ENCODE measurements at regions not wholly inside any gene's neighbourhood (a gene's known extent, or its start where the extent isn't known, plus 50 kb on each side); places are given as distances from the start of the nearest gene placed in this dataset.

DNA sequence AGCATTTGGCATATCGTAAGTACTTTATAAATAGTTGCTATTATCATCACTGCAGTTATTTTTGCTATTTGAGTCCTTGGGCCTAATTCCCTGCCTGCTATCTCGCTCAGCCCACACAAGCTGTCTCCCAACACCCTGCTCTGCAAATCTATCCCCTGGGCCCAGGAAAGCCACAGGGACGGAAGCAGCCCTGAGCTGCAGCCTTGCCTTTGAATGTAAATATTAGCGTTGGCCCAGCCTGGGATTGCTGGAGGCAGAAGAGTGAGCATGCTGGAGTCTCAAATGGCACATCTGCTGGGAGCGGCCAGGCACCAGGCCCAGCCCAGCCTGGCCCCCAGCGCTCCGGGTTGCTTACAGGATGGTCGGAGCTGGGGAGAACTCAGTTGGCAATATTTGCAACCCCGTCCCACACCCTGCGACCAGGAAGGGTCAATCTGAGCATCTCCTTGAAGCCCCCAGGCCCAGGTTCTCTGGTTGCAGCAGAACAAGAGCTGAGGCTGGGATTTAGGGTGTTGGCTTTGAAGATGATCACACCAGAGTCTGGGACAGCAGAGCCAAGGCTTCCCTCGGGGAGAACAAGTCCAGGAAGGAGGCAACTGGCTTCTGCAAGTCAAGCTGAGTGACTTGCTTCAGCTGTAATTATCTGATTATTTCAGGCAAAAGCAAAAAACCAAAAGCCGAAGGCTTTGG lies 529.6 kb downstream of the SHQ1 start:
- H3K36me3 ChIP-seq (ENCODE audit: control insufficient read depth in 2 of 4, insufficient read depth in 4 of 4, low read length in 3 of 4): no peaks in the 10 kb centered on the region
- no peak overlapping the region for H3K4me2 ChIP-seq (ENCODE audit: insufficient read depth in 1 of 2, low read depth in 2 of 2, low read length in 2 of 2)
- no peaks in the 10 kb centered on the region for H3K4me1 ChIP-seq (replicated peaks in 1 of 4; ENCODE audit: control insufficient read depth in 3 of 4, insufficient read depth in 4 of 4, low read length in 3 of 4)
- 90% methylated on average over 12 of the region's 12 CpGs; no CpG with 5 or more reads in 1 of the 2 experiments for WGBS, 2 experiments (ENCODE audit: extremely low coverage in 1 of 2, insufficient coverage in 1 of 2, insufficient read length in 1 of 2, insufficient replicate concordance in 2 of 2, low coverage in 1 of 2, low lambda C conversion rate in 2 of 2, missing lambda C conversion rate in 1 of 2)
- no peaks in the 10 kb centered on the region for H3K27me3 ChIP-seq (replicated peaks in 1 of 4; ENCODE audit: control insufficient read depth in 3 of 4, extremely low read depth in 1 of 4, insufficient read depth in 3 of 4, low read length in 3 of 4)
- ChIA-PET POLR2A (ENCODE audit: partially characterized antibody) (interaction anchor here (0.8 kb wide), 1 partner anchor 90 kb away, joined by 3 read pairs; no protein-coding TSS in a partner anchor), CTCF (ENCODE audit: partially characterized antibody) (interaction anchor here (0.6 to 1.1 kb wide), 3 partner anchors 12 to 408 kb away, joined by 3 read pairs; no protein-coding TSS in a partner anchor)
- no peak overlapping the region for H2BK20ac ChIP-seq (ENCODE audit: low read length)
- H3K9ac ChIP-seq (replicated peaks in 1 of 4; ENCODE audit: extremely low read depth in 1 of 4, low read depth in 3 of 4, low read length in 3 of 4): no peak overlapping the region
- no peak overlapping the region for H3K23ac ChIP-seq (ENCODE audit: insufficient read length)
- H2AFZ ChIP-seq (ENCODE audit: low read length): no peak overlapping the region
- no peak overlapping the region for H2BK120ac ChIP-seq (replicated peaks; ENCODE audit: low read depth, low read length)
- H3K4me3 ChIP-seq (ENCODE audit: extremely low read depth in 1 of 4, insufficient read depth in 2 of 4, low read depth in 3 of 4, low read length in 4 of 4): no peak overlapping the region
- H3K14ac ChIP-seq (ENCODE audit: insufficient read length): no peak overlapping the region
- H3K4ac ChIP-seq (replicated peaks; ENCODE audit: insufficient read length, low read depth, low read length): no peak overlapping the region
- no peak overlapping the region for H2BK5ac ChIP-seq (ENCODE audit: low read depth, low read length)
- no peaks in the 10 kb centered on the region for H3K9me3 ChIP-seq (ENCODE audit: insufficient read depth in 2 of 2, low read depth in 1 of 2, low read length in 1 of 2)
- H2BK15ac ChIP-seq (ENCODE audit: low read length): no peak overlapping the region
- H4K8ac ChIP-seq (ENCODE audit: extremely low read depth, insufficient read depth, low read length): peak overlapping the region; percentile 80; the same call in 1 of the 2 replicates
- no peak overlapping the region for H4K5ac ChIP-seq (ENCODE audit: insufficient read length, low read depth, low read length)
- no peaks in the 10 kb centered on the region for H3K79me1 ChIP-seq (ENCODE audit: low read depth, low read length)
- no peak overlapping the region for H2BK12ac ChIP-seq (ENCODE audit: low read depth, low read length)
- FAIRE-seq (no peak), DNase-seq (ENCODE audit: low read depth in 1 of 2, low spot score in 2 of 2) (no peak)
- no peak overlapping the region for H4K91ac ChIP-seq (replicated peaks; ENCODE audit: insufficient read length, low read length)
- no peak overlapping the region for H3K18ac ChIP-seq (ENCODE audit: extremely low read depth, low read length)
- H4K20me1 ChIP-seq (replicated peaks in 1 of 2; ENCODE audit: control insufficient read depth in 1 of 2, insufficient read depth in 2 of 2, low read length in 2 of 2): no peaks in the 10 kb centered on the region
- no peak overlapping the region for H3K56ac ChIP-seq (replicated peaks; ENCODE audit: insufficient read length, low read depth, low read length)
- H2AK5ac ChIP-seq (ENCODE audit: low read depth, low read length): no peak overlapping the region
- H3K79me2 ChIP-seq (ENCODE audit: control insufficient read depth in 1 of 2, insufficient read depth in 2 of 2, low read length in 2 of 2): no peaks in the 10 kb centered on the region
- no peak overlapping the region for H3K27ac ChIP-seq (ENCODE audit: low read depth, low read length)
- H3K23me2 ChIP-seq (ENCODE audit: low read depth, low read length): peaks cover 2% of the 10 kb centered on the region; the same call in 1 of the 2 replicates
- TF ChIP-seq GTF2F1 (IDR thresholded peaks at IDR 0.05; ENCODE audit: borderline replicate concordance, low read depth, low read length) (no peak), CREB1 (IDR thresholded peaks at IDR 0.05) (no peak), CEBPB (IDR thresholded peaks at IDR 0.05; ENCODE audit: low read depth, low read length) (no peak), POLR2AphosphoS5 (IDR thresholded peaks at IDR 0.05; ENCODE audit: low read depth, low read length) (no peak), HDAC6 (IDR thresholded peaks at IDR 0.05; ENCODE audit: low read depth, low read length) (no peak), KDM5A (IDR thresholded peaks at IDR 0.05; ENCODE audit: low read length) (no peak), CBX8 (IDR thresholded peaks at IDR 0.05; ENCODE audit: borderline replicate concordance, low read depth, low read length) (no peak), SP1 (IDR thresholded peaks at IDR 0.05; ENCODE audit: low read depth, low read length) (no peak), BACH1 (IDR thresholded peaks at IDR 0.05; ENCODE audit: low read length) (no peak), JUN (IDR thresholded peaks at IDR 0.05; ENCODE audit: low read depth, low read length) (no peak), RBBP5 (IDR thresholded peaks at IDR 0.05; ENCODE audit: borderline replicate concordance, low read depth, low read length) (no peak), POU5F1 (IDR thresholded peaks at IDR 0.05; ENCODE audit: low read depth, low read length) (no peak), TCF12 (IDR thresholded peaks at IDR 0.05; ENCODE audit: low read depth, low read length) (no peak), SUZ12 (IDR thresholded peaks at IDR 0.05; ENCODE audit: low read length) (no peak)
- TF ChIP-seq, protein P1, sequence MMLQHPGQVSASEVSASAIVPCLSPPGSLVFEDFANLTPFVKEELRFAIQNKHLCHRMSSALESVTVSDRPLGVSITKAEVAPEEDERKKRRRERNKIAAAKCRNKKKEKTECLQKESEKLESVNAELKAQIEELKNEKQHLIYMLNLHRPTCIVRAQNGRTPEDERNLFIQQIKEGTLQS (IDR thresholded peaks at IDR 0.05; ENCODE audit: insufficient read depth, low read depth, low read length): no peak

Measured in H1 (cell line).